H9 (cell line): ENCODE measurements at regions not wholly inside any gene's neighbourhood (a gene's known extent, or its start where the extent isn't known, plus 50 kb on each side); places are given as distances from the start of the nearest gene placed in this dataset.

Source experiments
- DNase-seq: peaks from one replicate; pipeline ENCODE4 v3.0.0-alpha.2; 2017
- H2AFZ ChIP-seq: one replicate; pipeline ENCODE4 v1.6.1; 2013; ENCODE audit warnings: mild to moderate bottlenecking, low read length, control low read depth, moderate library complexity
- H2AK5ac ChIP-seq: 2 replicates; pipeline ENCODE4 v1.6.1; 2013; ENCODE audit warnings: low read length, control low read depth, mixed read lengths; ENCODE audit not compliant: insufficient read length
- H2BK120ac ChIP-seq: one replicate; pipeline ENCODE4 v1.6.1; 2013; ENCODE audit warnings: low read depth, mild to moderate bottlenecking, low read length, control low read depth, inconsistent platforms; ENCODE audit not compliant: poor library complexity, severe bottlenecking
- H2BK12ac ChIP-seq: 2 replicates; pipeline ENCODE4 v1.6.1; 2013; ENCODE audit warnings: low read length, control low read depth, mixed read lengths, low read depth; ENCODE audit not compliant: insufficient read length
- H2BK15ac ChIP-seq: 2 replicates; pipeline ENCODE4 v1.6.1; 2013; ENCODE audit warnings: low read depth, low read length, control low read depth
- H2BK20ac ChIP-seq: one replicate; pipeline ENCODE4 v1.6.1; 2013; ENCODE audit warnings: low read depth, mild to moderate bottlenecking, low read length, control low read depth, inconsistent platforms; ENCODE audit not compliant: poor library complexity, severe bottlenecking
- H2BK5ac ChIP-seq: 2 replicates; pipeline ENCODE4 v1.6.1; 2013; ENCODE audit warnings: low read length, control low read depth, mixed read lengths; ENCODE audit not compliant: insufficient read length
- H3K14ac ChIP-seq: 2 replicates; pipeline ENCODE4 v1.6.1; 2013; ENCODE audit warnings: low read length, control low read depth; ENCODE audit not compliant: insufficient read depth
- H3K18ac ChIP-seq: 2 replicates; pipeline ENCODE4 v1.6.1; 2013; ENCODE audit warnings: low read depth, mild to moderate bottlenecking, mixed read lengths, low read length, control low read depth; ENCODE audit not compliant: insufficient read length
- H3K23ac ChIP-seq: 2 replicates; pipeline ENCODE4 v1.6.1; 2013; ENCODE audit warnings: low read length, control low read depth, mixed read lengths, low read depth; ENCODE audit not compliant: insufficient read length
- H3K23me2 ChIP-seq: 2 replicates; pipeline ENCODE4 v1.6.1; 2013; ENCODE audit warnings: low read depth, mild to moderate bottlenecking, mixed read lengths, low read length, control low read depth; ENCODE audit not compliant: insufficient read length, poor library complexity, severe bottlenecking
- H3K27ac ChIP-seq: 2 replicates; pipeline ENCODE4 v1.5.1; 2013; ENCODE audit warnings: low read length, control low read depth, mixed read lengths, low read depth; ENCODE audit not compliant: insufficient read length
- H3K27me3 ChIP-seq: 2 replicates; pipeline ENCODE4 v1.6.1; 2013; ENCODE audit warnings: low read length, control low read depth, inconsistent platforms; ENCODE audit not compliant: insufficient read depth
- H3K4ac ChIP-seq: 2 replicates; pipeline ENCODE4 v1.6.1; 2013; ENCODE audit warnings: low read depth, mild to moderate bottlenecking, control low read depth, inconsistent platforms, low read length, moderate library complexity
- H3K4me1 ChIP-seq: 2 replicates; pipeline ENCODE4 v1.6.1; 2013; ENCODE audit warnings: low read length, control low read depth, inconsistent platforms; ENCODE audit not compliant: insufficient read depth
- H3K4me2 ChIP-seq: 2 replicates; pipeline ENCODE4 v1.6.1; 2013; ENCODE audit warnings: low read length, control low read depth, mixed read lengths; ENCODE audit not compliant: insufficient read length, insufficient read depth
- H3K56ac ChIP-seq: 2 replicates; pipeline ENCODE4 v1.6.1; 2013; ENCODE audit warnings: low read depth, mild to moderate bottlenecking, mixed read lengths, low read length, control low read depth; ENCODE audit not compliant: insufficient read length
- H3K79me1 ChIP-seq: 2 replicates; pipeline ENCODE4 v1.6.1; 2013; ENCODE audit warnings: low read depth, mild to moderate bottlenecking, moderate library complexity, low read length, control low read depth, inconsistent platforms; ENCODE audit not compliant: insufficient read depth, poor library complexity, severe bottlenecking
- H3K79me2 ChIP-seq: 2 replicates; pipeline ENCODE4 v1.6.1; 2013; ENCODE audit warnings: low read length, control low read depth, inconsistent platforms; ENCODE audit not compliant: insufficient read depth
- H3K9ac ChIP-seq: 2 replicates; pipeline ENCODE4 v1.6.1; 2013; ENCODE audit warnings: low read length, control low read depth, mixed read lengths; ENCODE audit not compliant: insufficient read length; ENCODE audit errors: extremely low read depth
- H3K9me3 ChIP-seq: one replicate; pipeline ENCODE4 v1.6.1; 2013; ENCODE audit warnings: low read depth, low read length, inconsistent platforms; ENCODE audit not compliant: control insufficient read depth
- H3T11ph ChIP-seq: one replicate; pipeline ENCODE4 v1.6.1; 2013; ENCODE audit warnings: mild to moderate bottlenecking, low read length, control low read depth, inconsistent platforms
- H4K20me1 ChIP-seq: one replicate; pipeline ENCODE4 v1.6.1; 2013; ENCODE audit not compliant: control insufficient read depth, insufficient read length, insufficient read depth
- H4K5ac ChIP-seq: 2 replicates; pipeline ENCODE4 v1.6.1; 2013; ENCODE audit warnings: low read depth, mild to moderate bottlenecking, mixed read lengths, low read length, control low read depth; ENCODE audit not compliant: insufficient read length
- H4K8ac ChIP-seq: replicated peaks from 2 replicates; pipeline ENCODE4 v1.6.1; 2013; ENCODE audit warnings: low read length, control low read depth, mixed read lengths, low read depth; ENCODE audit not compliant: insufficient read length
- H4K91ac ChIP-seq: 2 replicates; pipeline ENCODE4 v1.6.1; 2013; ENCODE audit warnings: low read depth, mild to moderate bottlenecking, moderate library complexity, mixed read lengths, low read length, control low read depth; ENCODE audit not compliant: insufficient read length
- H3K27ac Mint-ChIP-seq, 3 experiments: 2 replicates in 2 of 3; 3 replicates in 1 of 3; pipeline ENCODE4 v1.8.0; 2020 to 2021; ENCODE audit warnings: mixed read lengths in 3 of 3, mild to moderate bottlenecking in 1 of 3, moderate library complexity in 1 of 3
- H3K27me3 Mint-ChIP-seq: 2 replicates; pipeline ENCODE4 v1.8.0; 2021; ENCODE audit warnings: low read depth, mild to moderate bottlenecking, moderate library complexity, mixed read lengths
- H3K36me3 Mint-ChIP-seq, 3 experiments: 2 replicates in 2 of 3; 3 replicates in 1 of 3; pipeline ENCODE4 v1.8.0; 2020 to 2021; ENCODE audit warnings: low read depth in 3 of 3, mixed read lengths in 3 of 3; ENCODE audit not compliant: insufficient read depth in 1 of 3
- H3K4me1 Mint-ChIP-seq, 2 experiments: 2 replicates each; pipeline ENCODE4 v1.8.0; 2020; ENCODE audit warnings: mixed read lengths in 2 of 2
- H3K4me3 Mint-ChIP-seq, 2 experiments: 2 replicates in 1 of 2; 3 replicates in 1 of 2; pipeline ENCODE4 v1.8.0; 2020 to 2021; ENCODE audit warnings: mild to moderate bottlenecking in 2 of 2, mixed read lengths in 2 of 2, moderate library complexity in 1 of 2
- H3K9me3 Mint-ChIP-seq, 2 experiments: 2 replicates in 1 of 2; 3 replicates in 1 of 2; pipeline ENCODE4 v1.8.0; 2020; ENCODE audit warnings: mild to moderate bottlenecking in 2 of 2, mixed read lengths in 2 of 2, moderate library complexity in 1 of 2
- WGBS: extraction: QIAGEN DNeasy Blood & Tissue Kit; methylation state at CpG from one replicate; pipeline ENCODE4 v1.1.7; 2013; ENCODE audit warnings: missing lambda C conversion rate, low lambda C conversion rate, mixed read lengths; ENCODE audit not compliant: insufficient read length; ENCODE audit errors: extremely low coverage; 5-methylcytosine and 5-hydroxymethylcytosine counted together
- TF ChIP-seq, protein P1 (sequence below): fragments of 200-600 bp; sonication (generic); conservative IDR thresholded peaks from 3 replicates; pipeline ENCODE4 v1.8.0; 2021; ENCODE audit warnings: antibody characterized with exemption, mild to moderate bottlenecking

DNA sequence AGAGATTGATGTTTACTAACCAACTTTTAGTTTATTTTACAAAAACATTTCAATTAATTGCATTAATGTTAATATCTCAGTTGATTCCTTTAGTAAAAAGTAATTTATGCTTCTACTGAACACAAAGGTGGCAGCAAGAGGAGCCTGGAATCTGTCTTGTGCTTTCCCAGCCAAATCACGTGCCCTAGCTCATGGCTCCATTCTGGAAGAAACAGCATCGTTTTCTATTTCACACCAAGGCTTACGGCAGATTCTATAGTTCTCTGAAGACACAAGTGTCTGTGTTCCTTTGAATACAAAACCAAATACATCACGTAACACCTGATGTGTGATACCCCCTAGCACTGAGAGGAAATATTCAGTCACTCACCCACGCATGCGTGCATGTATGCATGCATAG lies 346.1 kb upstream of the MIR17HG start:
- DNase-seq = no peak
- Histone ChIP-seq H3T11ph (no peak overlapping the region), H3K4me1 (no peaks in the 10 kb centered on the region), H3K56ac (no peak overlapping the region), H2AK5ac (no peak overlapping the region), H3K79me2 (no peaks in the 10 kb centered on the region), H2AFZ (no peak overlapping the region), H3K18ac (no peak overlapping the region), H3K9me3 (no peaks in the 10 kb centered on the region), H4K8ac (no peak overlapping the region), H2BK15ac (no peak overlapping the region), H3K4ac (no peak overlapping the region), H4K5ac (no peak overlapping the region), H3K23me2 (no peaks in the 10 kb centered on the region), H4K91ac (no peak overlapping the region), H3K79me1 (no peaks in the 10 kb centered on the region), H3K9ac (no peak overlapping the region), H3K27me3 (no peaks in the 10 kb centered on the region), H3K14ac (no peak overlapping the region), H3K23ac (no peak overlapping the region), H2BK5ac (no peak overlapping the region), H4K20me1 (no peaks in the 10 kb centered on the region), H2BK12ac (no peak overlapping the region), H2BK20ac (no peak overlapping the region), H3K4me2 (no peak overlapping the region), H3K27ac (no peak overlapping the region), H2BK120ac (no peak overlapping the region)
- no peaks in the 10 kb centered on the region for H3K36me3 Mint-ChIP-seq
- H3K27me3 Mint-ChIP-seq = no peaks in the 10 kb centered on the region
- H3K27ac Mint-ChIP-seq = no peak overlapping the region
- WGBS = no CpG with 5 or more reads among the region's 6 CpGs
- H3K4me1 Mint-ChIP-seq = 0 out of 4 replicates have a peak, but pooled peaks cover 0 to 2% of the 10 kb centered on the region in 2 experiments
- TF ChIP-seq, protein P1, sequence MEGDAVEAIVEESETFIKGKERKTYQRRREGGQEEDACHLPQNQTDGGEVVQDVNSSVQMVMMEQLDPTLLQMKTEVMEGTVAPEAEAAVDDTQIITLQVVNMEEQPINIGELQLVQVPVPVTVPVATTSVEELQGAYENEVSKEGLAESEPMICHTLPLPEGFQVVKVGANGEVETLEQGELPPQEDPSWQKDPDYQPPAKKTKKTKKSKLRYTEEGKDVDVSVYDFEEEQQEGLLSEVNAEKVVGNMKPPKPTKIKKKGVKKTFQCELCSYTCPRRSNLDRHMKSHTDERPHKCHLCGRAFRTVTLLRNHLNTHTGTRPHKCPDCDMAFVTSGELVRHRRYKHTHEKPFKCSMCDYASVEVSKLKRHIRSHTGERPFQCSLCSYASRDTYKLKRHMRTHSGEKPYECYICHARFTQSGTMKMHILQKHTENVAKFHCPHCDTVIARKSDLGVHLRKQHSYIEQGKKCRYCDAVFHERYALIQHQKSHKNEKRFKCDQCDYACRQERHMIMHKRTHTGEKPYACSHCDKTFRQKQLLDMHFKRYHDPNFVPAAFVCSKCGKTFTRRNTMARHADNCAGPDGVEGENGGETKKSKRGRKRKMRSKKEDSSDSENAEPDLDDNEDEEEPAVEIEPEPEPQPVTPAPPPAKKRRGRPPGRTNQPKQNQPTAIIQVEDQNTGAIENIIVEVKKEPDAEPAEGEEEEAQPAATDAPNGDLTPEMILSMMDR = no peak
- H3K4me3 Mint-ChIP-seq = no peak overlapping the region
- no peaks in the 10 kb centered on the region for H3K9me3 Mint-ChIP-seq
